HG03097 (cell line): ENCODE measurements at regions not wholly inside any gene's neighbourhood (a gene's known extent, or its start where the extent isn't known, plus 50 kb on each side); places are given as distances from the start of the nearest gene placed in this dataset.
"Not testable (repeated sequence)": the region's sequence is repeated elsewhere in the genome, so short reads cannot be mapped to it uniquely, and the experiment has no call there.

ENCODE experiments used
- ATAC-seq: cut with Tn5 transposase; IDR thresholded peaks from one replicate; pipeline ENCODE4 v1.9.1; 2021; ENCODE audit not compliant: unreplicated experiment, low FRiP score

DNA sequence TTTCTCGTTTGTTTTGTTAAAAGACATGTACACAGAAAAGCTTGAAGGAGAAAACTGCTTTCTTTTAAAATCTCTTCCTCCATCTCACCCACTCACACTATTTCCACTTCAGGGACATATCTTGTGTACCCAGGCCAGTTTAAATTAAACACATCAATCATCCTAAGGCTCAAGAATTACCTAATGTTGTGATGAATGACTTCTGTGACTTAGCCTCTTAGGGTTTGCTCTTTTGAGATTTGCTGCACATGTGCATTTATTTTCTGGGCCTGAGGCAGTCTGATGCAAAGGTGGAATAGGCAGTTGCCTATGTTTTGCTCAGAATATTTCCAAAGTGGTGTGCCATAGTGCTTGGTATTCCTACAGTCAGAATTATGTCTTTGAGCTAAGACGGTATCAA, 439.9 kb upstream of the CHD1 start:
- ATAC-seq = no peak

GRCh38 chr5:99355881-99356280, 427.1 kb upstream of the CHD1 start:
- ATAC-seq = no peak

DNA sequence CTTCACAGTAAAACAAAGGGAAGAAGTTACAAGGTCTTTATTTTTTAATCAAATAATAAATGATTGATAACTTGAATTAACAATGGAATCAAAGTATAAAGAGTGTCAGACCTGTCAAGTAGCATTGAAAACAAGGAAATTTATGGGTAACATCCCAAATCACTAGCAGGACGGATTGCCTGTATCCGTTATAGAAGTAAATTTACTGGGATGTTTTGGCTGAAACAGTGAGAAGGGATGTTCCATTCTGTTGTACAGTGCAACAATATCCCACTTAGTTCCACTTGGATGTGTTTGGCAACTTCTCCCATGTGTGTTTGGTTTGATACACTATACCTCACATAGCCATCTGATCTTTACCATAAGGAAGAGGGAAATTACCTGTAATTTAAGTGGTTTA, 421.0 kb upstream of the CHD1 start:
- ATAC-seq = no peak

DNA sequence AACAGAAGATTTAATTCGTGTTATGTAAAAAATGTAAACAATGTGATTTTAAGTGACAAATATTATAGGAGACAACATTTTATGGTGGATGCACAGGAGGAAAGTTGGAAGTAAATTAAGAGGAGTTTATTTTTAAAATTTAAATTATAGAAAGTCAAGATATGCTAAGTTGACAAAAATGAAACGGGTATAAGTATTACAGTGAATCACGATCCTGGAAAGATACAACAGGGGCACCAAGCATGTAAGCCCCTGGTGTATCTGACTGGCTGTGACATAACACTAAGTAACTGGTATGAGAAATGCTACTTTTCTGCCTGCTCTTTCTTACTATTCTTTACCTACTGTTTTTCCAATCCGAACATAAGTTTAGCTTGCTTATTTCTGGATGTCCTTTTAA, 419.8 kb upstream of the CHD1 start:
- no peak for ATAC-seq

DNA sequence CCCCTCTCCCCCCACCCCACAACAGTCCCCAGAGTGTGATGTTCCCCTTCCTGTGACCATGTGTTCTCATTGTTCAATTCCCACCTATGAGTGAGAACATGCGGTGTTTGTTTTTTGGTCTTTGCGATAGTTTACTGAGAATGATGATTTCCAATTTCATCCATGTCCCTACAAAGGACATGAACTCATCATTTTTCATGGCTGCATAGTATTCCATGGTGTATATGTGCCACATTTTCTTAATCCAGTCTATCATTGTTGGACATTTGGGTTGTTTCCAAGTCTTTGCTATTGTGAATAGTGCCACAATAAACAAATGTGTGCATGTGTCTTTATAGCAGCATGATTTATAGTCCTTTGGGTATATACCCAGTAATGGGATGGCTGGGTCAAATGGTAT, 411.0 kb upstream of the CHD1 start:
- not testable (repeated sequence) for ATAC-seq

DNA sequence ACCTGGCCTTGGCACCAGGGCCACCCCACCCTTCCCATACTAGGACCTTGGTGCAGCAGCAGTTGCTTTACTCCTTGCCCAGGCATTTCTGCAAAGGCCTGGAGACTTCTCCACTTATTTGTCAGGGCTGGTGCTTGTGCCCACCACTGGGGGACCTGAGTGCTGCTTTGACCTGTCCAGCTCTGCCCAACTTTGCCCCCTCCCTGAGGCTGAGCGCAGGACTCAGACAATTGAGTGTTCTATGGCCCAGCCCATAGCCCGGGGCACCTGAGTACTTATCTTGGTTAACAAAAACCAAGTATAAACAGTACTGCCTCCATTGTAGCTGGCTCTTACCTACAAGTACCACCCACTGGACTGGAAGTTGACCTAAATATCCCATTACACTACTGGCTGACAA, 406.1 kb upstream of the CHD1 start:
- ATAC-seq = no peak

DNA sequence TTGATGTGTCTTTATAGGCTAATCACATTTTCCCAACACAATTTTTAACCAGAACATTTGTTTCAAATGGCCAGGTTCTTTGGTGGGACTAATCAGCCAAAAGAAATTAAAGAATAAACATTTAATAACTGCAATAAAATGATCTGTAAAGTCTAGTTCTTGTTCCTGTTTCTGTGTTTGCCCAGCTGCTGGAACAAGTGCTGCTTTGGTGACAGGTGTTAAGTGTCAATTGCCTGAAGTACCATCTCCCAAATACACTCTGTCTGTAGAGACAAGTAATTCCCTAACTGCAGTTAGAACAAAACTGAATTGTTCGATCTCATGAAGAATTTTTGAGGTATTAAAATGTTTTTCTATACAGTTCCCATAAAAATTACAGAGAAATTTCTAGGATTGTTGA, 402.3 kb upstream of the CHD1 start:
- no peak for ATAC-seq

GRCh38 chr5:99320436-99320835, 391.6 kb upstream of the CHD1 start:
- no peak for ATAC-seq

DNA sequence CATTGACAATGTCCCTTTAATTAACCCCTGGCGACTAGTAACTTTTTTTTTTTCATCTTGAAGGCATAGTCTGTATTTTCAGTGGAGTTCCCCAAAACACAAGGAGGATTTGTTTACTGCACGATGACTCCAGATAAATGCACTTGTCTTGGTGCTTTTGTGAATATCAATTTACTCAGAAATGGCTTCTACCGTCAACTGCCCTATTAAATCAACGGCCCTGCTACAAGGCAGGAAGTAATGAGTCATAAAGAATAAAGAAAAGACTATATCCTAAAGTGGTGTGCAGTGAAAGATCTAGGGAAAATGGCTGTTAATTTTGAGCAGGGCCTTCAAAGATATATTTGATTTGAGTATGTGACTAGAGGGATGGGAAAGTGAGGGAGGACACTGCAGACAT, 388.3 kb upstream of the CHD1 start:
- ATAC-seq = no peak

- ATAC-seq = no peak
These were observed 387.7 kb upstream of the CHD1 start for GRCh38 chr5:99316484-99316883.

GRCh38 chr5:99315413-99316183, 386.8 kb upstream of the CHD1 start:
- ATAC-seq = no peak

DNA sequence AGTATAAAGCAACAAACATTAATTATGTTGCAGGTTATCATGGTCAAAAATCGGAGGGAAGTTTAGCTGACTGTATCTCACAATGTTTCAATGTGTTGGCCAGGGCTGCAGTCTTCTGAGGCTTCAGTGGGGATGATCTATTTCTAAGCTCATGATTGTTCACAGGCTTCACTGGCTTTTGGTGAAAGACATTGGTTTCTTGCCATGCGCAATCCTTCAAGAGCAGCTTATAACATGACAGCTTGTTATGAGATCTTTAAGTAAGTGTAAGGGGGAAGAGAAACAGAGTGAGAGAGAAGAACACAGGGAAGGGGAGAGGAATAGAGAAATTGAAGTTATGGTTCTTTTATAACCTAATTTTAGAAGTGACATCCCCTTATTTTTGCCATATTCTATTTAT, 385.9 kb upstream of the CHD1 start:
- ATAC-seq = no peak

GRCh38 chr5:99308131-99308530, 379.3 kb upstream of the CHD1 start:
- no peak for ATAC-seq

DNA sequence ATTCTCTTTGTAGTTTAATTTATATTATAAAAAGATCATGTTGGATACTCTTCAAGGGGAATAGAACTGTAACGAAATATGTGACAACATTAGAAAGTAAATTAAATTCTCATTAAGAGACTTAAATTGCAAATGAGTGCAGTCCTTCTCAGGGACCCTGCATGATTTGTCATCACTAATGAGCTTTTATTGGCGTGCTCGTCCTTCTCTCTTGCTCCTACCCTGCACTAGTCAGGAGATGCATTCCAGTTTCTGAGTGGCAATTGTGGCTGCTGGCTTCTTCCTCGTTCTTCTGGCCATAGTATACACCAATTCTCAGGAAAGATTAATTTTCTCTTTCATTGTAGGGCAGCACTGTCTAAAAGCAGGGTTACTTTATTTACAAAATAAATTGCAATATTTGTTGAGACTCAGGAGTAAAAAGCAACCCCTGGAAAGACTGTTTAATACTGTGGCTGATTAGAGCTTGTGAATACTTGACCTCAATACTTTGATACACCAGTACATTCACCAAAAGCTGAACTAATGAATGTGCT, 376.3 kb upstream of the CHD1 start:
- no peak for ATAC-seq

DNA sequence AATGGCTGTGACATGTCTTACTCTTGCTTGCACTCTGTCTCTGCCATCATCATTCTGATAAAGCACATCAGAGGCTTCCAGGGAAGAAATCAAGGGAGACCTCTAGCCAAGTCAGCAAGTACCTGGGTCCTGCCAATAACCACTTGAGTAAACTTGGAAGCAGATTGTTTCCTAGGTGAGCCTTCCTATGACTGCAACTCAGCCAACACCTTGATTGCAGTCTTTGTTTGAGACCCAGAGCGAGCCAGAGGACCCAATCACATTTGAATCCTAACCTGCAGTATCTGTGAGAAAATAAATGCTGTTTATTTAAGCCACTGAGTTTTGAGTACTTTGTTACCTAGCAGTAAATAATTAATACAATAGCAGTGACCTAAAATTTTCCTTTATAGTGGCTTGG, 356.8 kb upstream of the CHD1 start:
- no peak for ATAC-seq

GRCh38 chr5:99275128-99275527, 346.3 kb upstream of the CHD1 start:
- no peak for ATAC-seq

GRCh38 chr5:99272576-99272975, 343.8 kb upstream of the CHD1 start:
- ATAC-seq = no peak

DNA sequence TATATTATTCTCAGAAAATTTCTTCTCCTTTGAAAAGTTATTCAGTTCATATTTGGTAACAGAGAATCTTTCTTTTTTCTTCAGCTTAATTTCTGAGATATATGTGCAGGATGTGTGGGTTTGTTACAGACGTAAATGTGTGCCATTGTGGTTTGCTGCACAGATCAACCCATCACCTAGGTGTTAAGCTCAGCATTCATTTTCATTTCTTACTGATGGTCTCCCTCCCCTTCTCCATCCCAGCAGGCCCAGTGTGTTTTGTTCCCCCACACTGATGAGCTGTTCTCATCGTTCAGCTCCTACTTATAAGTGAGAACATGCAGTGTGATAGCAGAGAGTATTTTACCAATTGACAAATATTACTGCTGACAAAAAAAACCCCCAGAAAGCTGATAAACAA, 330.0 kb upstream of the CHD1 start:
- no peak for ATAC-seq

GRCh38 chr5:99248066-99248465, 319.3 kb upstream of the CHD1 start:
- no peak for ATAC-seq

- ATAC-seq = no peak
These were observed 318.5 kb upstream of the CHD1 start for GRCh38 chr5:99247346-99247745.

- no peak for ATAC-seq
These were observed 314.3 kb upstream of the CHD1 start for GRCh38 chr5:99243111-99243510.

GRCh38 chr5:99239826-99240360, 311.1 kb upstream of the CHD1 start:
- no peak for ATAC-seq
